NCI-H748 (cell line): ENCODE measurements at regions not wholly inside any gene's neighbourhood (a gene's known extent, or its start where the extent isn't known, plus 50 kb on each side); places are given as distances from the start of the nearest gene placed in this dataset.

Experiments
- DNase-seq: peaks from one replicate; lab custom pipeline; 2025; ENCODE audit not compliant: unreplicated experiment; lab: John Stamatoyannopoulos, UW

DNA sequence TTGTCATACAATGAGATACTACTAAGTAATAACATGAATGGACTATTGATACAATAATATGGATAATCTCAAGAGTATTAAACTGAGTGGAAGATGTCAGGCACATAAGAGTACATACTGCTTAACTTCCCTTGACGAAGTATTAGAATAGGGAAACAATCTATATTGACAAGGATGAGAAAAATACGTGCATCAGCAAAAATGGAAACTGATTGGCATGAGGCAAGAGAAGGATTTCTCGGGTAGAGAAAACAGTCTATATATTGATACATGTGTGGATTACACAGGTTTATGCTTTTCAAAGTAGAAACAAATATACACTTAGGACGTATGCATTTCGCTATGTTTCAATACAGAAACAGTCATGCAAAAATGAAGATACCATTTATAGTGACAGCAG lies 57.4 kb downstream of the PRR20E start:
- DNase-seq: no peak

GRCh38 chr13:57250472-57250871 lies 83.5 kb downstream of the PRR20E start:
- no peak for DNase-seq

- DNase-seq: no peak
Observed at GRCh38 chr13:57253551-57253950, 86.6 kb downstream of the PRR20E start.

- DNase-seq: no peak
Observed at GRCh38 chr13:57264965-57265364, 98.0 kb downstream of the PRR20E start.

DNA sequence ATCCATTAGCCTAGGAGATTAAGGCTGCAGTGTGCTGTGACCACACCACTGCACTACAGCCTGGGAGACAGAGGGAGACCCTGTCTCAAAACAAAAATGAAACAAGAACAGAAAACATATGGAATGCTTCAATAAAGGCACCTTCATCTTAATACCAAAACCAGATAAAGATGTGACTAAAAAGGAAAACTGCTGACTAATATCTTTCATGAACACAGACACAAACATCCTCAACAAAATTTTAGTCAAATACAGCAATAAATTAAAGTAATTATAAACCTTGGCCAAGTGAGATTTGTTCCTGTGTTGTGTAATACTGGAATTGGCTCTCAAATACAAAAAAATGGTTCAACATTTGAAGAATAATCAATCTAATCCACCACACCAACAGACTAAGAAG lies 103.5 kb downstream of the PRR20E start:
- no peak for DNase-seq

DNA sequence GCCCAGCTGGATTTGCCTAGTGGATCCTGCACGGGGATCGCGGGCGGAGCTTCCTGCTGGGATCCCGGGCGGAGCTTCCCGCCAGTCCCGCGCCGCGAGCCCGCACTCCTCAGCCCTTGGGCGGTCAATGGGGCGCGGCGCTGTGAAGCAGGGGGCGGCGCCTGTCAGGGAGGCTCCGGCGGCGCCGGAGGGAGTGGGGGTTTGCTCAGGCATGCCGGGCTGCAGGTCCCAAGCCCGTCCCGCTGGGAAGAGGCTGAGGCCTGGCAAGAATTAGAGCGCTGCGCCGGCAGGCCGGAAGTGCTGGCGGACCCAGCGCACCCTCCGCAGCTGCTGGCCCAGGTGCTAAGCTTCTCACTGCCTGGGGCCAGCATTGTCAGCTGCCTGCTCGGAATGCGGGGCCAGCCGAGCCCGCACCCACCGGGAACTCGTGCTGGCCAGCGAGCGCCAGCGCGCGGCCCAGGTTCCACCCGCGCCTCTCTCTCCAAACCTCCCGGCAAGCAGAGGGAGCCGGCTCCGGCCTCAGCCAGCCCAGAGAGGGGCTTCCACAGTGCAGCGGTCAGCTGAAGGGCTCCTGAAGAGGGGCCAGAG lies 119.6 kb downstream of the PRR20E start:
- DNase-seq: no peak

- no peak for DNase-seq
Observed at GRCh38 chr13:57302604-57303003, 135.6 kb downstream of the PRR20E start.

- DNase-seq: no peak
Observed at GRCh38 chr13:57311009-57311586, 144.1 kb downstream of the PRR20E start.

GRCh38 chr13:57314897-57315520 lies 148.0 kb downstream of the PRR20E start:
- no peak for DNase-seq

- no peak for DNase-seq
Observed at GRCh38 chr13:57326532-57326931, 159.5 kb downstream of the PRR20E start.

DNA sequence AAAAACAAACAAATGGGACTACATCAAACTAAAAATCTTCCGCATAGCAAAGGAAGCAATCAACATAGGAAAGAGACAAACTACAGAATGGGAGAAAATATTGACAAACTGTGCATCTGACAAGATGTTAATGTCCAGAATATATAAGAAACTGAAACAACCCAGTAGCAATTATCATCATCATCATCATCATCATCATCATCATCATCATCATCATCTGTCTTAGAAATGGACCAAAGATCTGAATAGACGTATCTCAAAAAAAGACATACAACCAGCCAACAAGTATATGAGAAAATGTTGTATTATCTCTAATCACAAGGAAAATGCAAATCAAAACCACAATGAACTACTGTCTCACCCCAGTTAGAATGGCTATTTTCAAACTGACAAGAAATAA lies 173.9 kb downstream of the PRR20E start:
- no peak for DNase-seq

DNA sequence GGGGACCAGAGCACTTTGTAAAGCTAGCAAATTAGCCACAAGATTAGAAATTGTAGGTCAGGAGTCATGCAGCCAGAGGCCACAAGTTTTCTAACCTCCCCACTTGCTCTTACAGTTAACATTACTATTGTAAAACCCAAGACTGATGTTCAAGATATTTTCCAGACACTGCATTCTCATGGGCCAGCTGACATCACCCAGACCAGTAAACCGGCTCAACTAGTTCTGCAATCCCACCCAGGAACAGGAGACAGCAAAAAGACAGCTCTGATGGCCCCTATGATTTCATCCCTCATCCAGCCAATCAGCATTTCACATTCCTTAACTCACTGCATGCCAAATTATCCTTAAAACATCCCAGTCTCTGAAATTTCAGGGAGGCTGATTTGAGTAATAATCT lies 178.5 kb downstream of the PRR20E start:
- no peak for DNase-seq

DNA sequence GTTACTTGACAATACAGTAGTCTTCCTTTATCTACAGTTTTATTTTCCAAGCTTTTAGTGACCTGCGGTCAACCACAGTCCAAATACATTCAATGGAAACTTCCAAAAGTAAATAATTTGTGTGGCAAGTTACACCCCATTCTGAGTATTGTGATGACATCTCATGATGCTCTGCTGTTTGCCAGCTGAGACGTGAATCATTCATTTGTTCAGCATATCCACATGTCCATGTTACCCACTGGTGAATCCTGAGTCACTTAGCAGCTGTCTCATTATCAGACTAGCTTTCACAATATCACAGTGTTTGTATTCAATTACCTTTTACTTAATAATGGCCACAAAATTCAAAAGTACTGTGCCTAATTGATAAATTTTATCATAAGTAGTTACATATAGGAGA lies 179.8 kb downstream of the PRR20E start:
- no peak for DNase-seq

DNA sequence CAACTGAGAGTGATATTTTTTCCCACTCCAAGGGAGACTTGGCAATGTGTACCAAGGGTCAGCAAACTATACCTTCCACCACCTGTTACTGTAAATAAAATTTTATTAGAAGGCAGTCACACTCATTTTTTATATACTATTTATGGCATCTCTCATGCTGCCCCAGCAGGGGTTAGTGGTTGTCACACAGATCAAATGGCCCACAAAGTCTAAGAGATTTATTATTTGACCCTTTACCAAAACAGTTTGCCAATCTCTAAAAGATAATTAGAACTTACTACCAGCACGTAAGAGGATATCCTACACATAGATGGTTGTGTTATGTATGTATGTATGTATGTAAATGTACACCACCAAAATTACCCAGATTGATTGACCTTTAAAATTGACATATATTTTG lies 185.1 kb downstream of the PRR20E start:
- peak; percentile 32 for DNase-seq

DNA sequence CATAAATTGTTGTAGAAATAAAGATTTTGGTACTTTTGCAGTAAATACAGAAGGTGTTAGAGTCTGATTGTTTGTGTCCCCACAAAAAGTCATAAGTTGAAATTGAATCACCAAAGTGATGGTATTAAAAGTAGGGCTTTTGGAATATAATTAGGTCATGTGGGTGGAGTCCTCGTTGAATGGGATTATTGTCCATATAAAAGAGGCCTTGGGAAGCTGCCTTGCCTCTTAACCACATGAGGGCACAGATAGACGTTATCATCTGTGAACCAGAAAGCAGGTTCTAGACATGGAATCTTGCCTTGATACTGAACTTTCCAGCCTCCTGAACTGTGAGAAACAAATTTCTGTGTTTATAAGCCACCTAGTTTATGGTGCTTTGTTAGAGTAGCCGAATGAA lies 186.8 kb downstream of the PRR20E start:
- peak; percentile 11 for DNase-seq

- DNase-seq: no peak
Observed at GRCh38 chr13:57375876-57376275, 208.9 kb downstream of the PRR20E start.

DNA sequence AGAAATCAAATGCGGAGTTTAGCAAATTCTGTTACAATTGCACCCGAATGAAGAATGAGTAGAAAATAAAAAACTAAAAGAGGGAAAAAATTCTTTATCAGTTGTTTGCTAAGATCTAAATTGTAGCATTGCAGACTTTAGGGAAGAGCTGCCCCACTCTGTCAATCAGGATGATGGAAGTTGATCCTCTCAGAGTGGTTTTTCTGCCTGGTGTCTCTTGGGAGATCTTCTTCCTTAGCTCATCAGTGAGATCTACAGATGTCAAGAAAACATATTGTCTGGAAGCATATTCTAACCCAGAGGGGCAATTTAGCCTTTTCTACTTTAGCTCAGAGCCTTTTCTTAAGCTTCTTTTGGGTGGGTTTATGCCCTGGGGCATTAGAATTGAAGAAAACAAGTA lies 223.2 kb upstream of the PCDH17 start:
- no peak for DNase-seq

- no peak for DNase-seq
Observed at GRCh38 chr13:57409121-57409520, 222.4 kb upstream of the PCDH17 start.

DNA sequence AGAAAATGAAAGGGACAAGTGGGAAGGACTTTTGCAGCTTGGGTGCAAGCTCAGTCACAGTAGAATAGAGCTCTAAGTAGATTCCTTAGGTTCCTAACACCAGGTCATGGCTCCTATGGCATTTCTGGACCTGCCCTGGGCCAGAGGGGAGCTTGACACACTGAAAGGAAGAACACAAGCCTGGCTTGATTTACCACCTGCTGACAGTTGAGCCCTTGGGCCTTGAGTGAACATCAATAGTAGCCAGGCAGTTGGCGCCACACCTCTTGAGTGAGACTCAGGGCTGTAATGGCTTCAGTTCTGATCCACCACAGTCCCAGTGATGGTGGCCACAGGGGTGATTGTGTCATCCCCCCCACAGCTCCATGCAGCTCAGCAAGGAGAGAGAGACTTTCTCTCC lies 221.9 kb upstream of the PCDH17 start:
- DNase-seq: no peak

DNA sequence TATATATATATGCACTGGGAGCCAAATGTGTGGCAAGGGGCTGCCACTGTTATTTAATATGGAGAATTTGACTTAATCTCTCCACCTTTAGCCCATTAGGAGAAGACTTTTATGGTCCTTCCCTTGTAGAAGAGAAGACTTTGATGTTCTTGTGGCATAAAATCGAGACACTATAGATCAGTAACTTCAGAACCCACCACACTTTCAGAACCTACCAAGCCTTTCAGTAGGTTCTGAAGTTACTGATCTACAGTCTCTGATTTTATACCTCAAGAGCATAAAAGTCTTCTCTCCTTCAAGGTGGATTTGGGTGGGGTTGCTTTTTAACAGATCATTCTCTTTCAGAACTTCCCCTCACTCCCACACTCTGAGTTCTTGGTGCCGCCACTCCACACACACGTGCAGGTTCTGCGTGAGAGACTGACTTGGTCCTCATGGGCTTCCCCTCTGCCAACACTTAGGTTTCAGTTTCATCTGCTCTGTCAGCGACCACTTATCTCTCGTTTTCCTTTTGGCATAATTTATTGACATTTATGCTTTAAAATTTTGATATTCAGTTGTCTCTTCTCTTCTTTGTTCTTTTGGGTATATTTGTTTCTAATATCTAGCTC lies 213.4 kb upstream of the PCDH17 start:
- DNase-seq: no peak

GRCh38 chr13:57424379-57424778 lies 207.2 kb upstream of the PCDH17 start:
- DNase-seq: no peak

- DNase-seq: no peak
Observed at GRCh38 chr13:57425531-57425930, 206.0 kb upstream of the PCDH17 start.
